Type B pancreatic cell (in vitro differentiated cells): ENCODE measurements at regions not wholly inside any gene's neighbourhood (a gene's known extent, or its start where the extent isn't known, plus 50 kb on each side); places are given as distances from the start of the nearest gene placed in this dataset.

Source experiments
- DNase-seq: peaks from one replicate; pipeline ENCODE4 v3.0.0; 2021; ENCODE audit warnings: mixed read lengths; ENCODE audit not compliant: unreplicated experiment; ENCODE audit errors: extremely low spot score
- H3K27ac Mint-ChIP-seq: 2 replicates; pipeline ENCODE4 v1.8.0; 2021; ENCODE audit warnings: mild to moderate bottlenecking, mixed read lengths
- H3K27me3 Mint-ChIP-seq: 2 replicates; pipeline ENCODE4 v1.8.0; 2021; ENCODE audit warnings: mixed read lengths
- H3K36me3 Mint-ChIP-seq: 2 replicates; pipeline ENCODE4 v1.8.0; 2021; ENCODE audit warnings: mixed read lengths
- H3K4me1 Mint-ChIP-seq: one replicate; pipeline ENCODE4 v1.8.0; 2021; ENCODE audit warnings: mixed read lengths; ENCODE audit not compliant: unreplicated experiment
- H3K4me3 Mint-ChIP-seq: 2 replicates; pipeline ENCODE4 v1.8.0; 2021; ENCODE audit warnings: mild to moderate bottlenecking, mixed read lengths
- H3K9me3 Mint-ChIP-seq: 2 replicates; pipeline ENCODE4 v1.8.0; 2021; ENCODE audit warnings: mixed read lengths
- TF ChIP-seq, protein P1 (sequence below): fragments of 200-600 bp; sonication (generic); conservative IDR thresholded peaks from 2 replicates; pipeline ENCODE4 v1.5.0; 2021; ENCODE audit warnings: antibody characterized with exemption, mild to moderate bottlenecking

DNA sequence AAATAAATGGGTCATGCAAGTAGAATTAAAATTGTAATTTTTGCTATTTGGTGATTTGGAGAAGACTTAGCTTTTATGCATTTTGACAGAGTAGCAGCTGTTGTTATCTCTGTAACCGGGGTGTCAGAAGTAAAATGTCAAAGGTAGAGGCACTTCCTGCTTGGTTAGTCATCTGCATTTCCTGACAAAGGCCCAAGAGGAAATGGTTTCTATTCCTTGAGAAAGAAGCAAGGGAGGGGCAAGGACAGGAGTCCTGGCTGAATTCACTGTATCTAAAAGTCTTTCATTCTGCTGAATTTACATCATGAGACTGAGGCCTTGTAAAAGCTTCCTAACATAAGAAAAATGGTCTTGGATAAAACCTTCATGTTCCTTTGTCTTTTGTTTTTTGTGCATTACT lies 550.9 kb upstream of the BOD1L1 start:
- Mint-ChIP-seq H3K4me1 (no peaks in the 10 kb centered on the region), H3K36me3 (no peaks in the 10 kb centered on the region), H3K9me3 (no peaks in the 10 kb centered on the region), H3K4me3 (no peak overlapping the region), H3K27ac (no peak overlapping the region), H3K27me3 (peaks cover 14% of the 10 kb centered on the region)
- TF ChIP-seq, protein P1, sequence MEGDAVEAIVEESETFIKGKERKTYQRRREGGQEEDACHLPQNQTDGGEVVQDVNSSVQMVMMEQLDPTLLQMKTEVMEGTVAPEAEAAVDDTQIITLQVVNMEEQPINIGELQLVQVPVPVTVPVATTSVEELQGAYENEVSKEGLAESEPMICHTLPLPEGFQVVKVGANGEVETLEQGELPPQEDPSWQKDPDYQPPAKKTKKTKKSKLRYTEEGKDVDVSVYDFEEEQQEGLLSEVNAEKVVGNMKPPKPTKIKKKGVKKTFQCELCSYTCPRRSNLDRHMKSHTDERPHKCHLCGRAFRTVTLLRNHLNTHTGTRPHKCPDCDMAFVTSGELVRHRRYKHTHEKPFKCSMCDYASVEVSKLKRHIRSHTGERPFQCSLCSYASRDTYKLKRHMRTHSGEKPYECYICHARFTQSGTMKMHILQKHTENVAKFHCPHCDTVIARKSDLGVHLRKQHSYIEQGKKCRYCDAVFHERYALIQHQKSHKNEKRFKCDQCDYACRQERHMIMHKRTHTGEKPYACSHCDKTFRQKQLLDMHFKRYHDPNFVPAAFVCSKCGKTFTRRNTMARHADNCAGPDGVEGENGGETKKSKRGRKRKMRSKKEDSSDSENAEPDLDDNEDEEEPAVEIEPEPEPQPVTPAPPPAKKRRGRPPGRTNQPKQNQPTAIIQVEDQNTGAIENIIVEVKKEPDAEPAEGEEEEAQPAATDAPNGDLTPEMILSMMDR, result no peak
- no peak for DNase-seq

DNA sequence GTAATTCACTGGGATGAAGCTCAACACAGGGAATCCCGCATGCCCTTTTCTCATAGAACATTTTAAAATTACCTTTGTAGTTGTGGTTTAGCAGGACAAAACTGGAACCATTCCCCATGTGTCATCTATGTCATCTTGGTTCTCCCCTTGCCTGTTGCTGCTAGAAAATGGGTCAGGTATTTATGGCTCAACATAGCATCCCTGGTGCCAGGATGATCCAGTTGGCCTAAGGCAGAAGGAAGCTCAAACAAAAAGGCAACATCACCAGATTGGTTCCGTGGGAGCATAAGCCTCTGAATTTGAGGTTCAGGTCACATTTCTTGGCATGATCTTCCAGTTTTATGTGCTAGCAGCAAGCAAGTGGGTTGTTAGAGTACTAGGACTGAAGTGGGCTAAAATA lies 552.6 kb upstream of the BOD1L1 start:
- Mint-ChIP-seq H3K4me1 (no peaks in the 10 kb centered on the region), H3K4me3 (no peak overlapping the region), H3K9me3 (no peaks in the 10 kb centered on the region), H3K27ac (no peak overlapping the region), H3K27me3 (peaks cover under 1% of the 10 kb centered on the region), H3K36me3 (no peaks in the 10 kb centered on the region)
- TF ChIP-seq, protein P1, result no peak
- no peak for DNase-seq

GRCh38 chr4:14180983-14181601 lies 553.6 kb upstream of the BOD1L1 start:
- no peaks in the 10 kb centered on the region for H3K27me3 Mint-ChIP-seq
- H3K4me1 Mint-ChIP-seq, result no peaks in the 10 kb centered on the region
- no peak overlapping the region for H3K27ac Mint-ChIP-seq
- DNase-seq, result no peak
- TF ChIP-seq, protein P1, result no peak
- H3K36me3 Mint-ChIP-seq, result no peaks in the 10 kb centered on the region
- no peaks in the 10 kb centered on the region for H3K9me3 Mint-ChIP-seq
- peak overlapping the region; percentile 6 for H3K4me3 Mint-ChIP-seq

DNA sequence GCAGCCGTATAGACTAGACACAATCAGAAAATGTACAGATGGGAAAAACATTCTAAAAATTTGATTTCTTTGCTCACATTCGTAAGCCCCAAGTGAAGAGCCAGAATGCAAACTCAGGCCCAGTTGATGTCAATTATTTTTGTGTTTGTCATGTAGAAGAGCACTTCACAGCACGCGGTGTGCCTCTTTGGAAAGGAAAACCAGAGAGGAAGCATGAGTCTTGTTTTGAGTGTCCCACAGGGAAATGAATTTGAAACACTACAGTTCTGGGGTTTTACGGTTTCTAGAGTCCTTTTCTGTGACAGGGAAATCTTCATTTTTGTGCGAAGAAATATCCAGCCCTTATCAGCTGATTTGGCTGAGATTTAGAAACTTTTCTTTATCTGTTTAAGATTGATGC lies 554.6 kb upstream of the BOD1L1 start:
- no peak for DNase-seq
- Mint-ChIP-seq H3K4me3 (no peak overlapping the region), H3K9me3 (no peaks in the 10 kb centered on the region), H3K27ac (no peak overlapping the region), H3K4me1 (no peaks in the 10 kb centered on the region), H3K36me3 (no peaks in the 10 kb centered on the region), H3K27me3 (no peaks in the 10 kb centered on the region)
- TF ChIP-seq, protein P1, result no peak

GRCh38 chr4:14184265-14184664 lies 556.7 kb upstream of the BOD1L1 start:
- Mint-ChIP-seq H3K36me3 (no peaks in the 10 kb centered on the region), H3K4me1 (no peaks in the 10 kb centered on the region), H3K9me3 (no peaks in the 10 kb centered on the region), H3K27me3 (no peaks in the 10 kb centered on the region), H3K4me3 (no peak overlapping the region), H3K27ac (no peak overlapping the region)
- TF ChIP-seq, protein P1, result no peak
- DNase-seq, result no peak

DNA sequence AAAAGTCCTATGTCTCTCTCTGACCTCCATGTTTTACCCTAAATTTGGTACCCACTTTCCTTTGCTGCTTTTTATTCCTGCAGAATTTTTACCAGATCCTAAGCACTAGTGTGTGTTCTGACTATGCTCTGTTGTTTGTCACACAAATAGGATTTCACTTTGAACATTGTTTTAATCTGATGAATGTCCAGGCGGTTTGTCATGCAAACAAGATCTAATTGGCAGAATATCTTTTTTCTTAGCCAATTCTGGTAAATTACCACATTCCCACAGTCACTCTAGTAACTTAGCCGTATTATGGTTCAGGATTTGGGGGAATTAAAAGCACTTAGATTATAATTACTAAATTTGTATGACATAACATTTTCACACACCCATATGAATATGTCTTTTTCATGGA lies 557.2 kb upstream of the BOD1L1 start:
- DNase-seq, result no peak
- H3K9me3 Mint-ChIP-seq, result no peaks in the 10 kb centered on the region
- no peaks in the 10 kb centered on the region for H3K27me3 Mint-ChIP-seq
- no peaks in the 10 kb centered on the region for H3K36me3 Mint-ChIP-seq
- no peaks in the 10 kb centered on the region for H3K4me1 Mint-ChIP-seq
- TF ChIP-seq, protein P1, result no peak
- no peak overlapping the region for H3K4me3 Mint-ChIP-seq
- H3K27ac Mint-ChIP-seq, result no peak overlapping the region
